GM23338 (cell line): ENCODE measurements at regions not wholly inside any gene's neighbourhood (a gene's known extent, or its start where the extent isn't known, plus 50 kb on each side); places are given as distances from the start of the nearest gene placed in this dataset.

Source experiments
- ATAC-seq: fragments of 200-7000 bp; cut with Tn5 transposase; 3 replicates; pipeline ENCODE4 v1.9.1; 2020
- DNase-seq: peaks from one replicate; pipeline ENCODE4 v3.0.0-alpha.2; 2015; ENCODE audit warnings: low spot score
- H2AFZ ChIP-seq: fragments of 200-600 bp; sonication (generic); 2 replicates; pipeline ENCODE4 v1.8.0; 2016; ENCODE audit warnings: antibody characterized with exemption, mild to moderate bottlenecking, moderate library complexity
- H3F3A ChIP-seq: fragments of 200-600 bp; sonication (generic); replicated peaks from 2 replicates; pipeline ENCODE4 v1.8.0; 2017; ENCODE audit warnings: antibody characterized with exemption, mixed run types, low read depth
- H3K27ac ChIP-seq: fragments of 200-600 bp; sonication (generic); 2 replicates; pipeline ENCODE4 v1.6.1; 2016; ENCODE audit warnings: low read depth
- H3K27me3 ChIP-seq: fragments of 200-600 bp; sonication (generic); 2 replicates; pipeline ENCODE4 v1.8.0; 2016; ENCODE audit warnings: mild to moderate bottlenecking, mixed run types, moderate library complexity; ENCODE audit not compliant: insufficient read depth
- H3K36me3 ChIP-seq: fragments of 200-600 bp; sonication (generic); 2 replicates; pipeline ENCODE4 v1.8.0; 2016; ENCODE audit warnings: mild to moderate bottlenecking; ENCODE audit not compliant: insufficient read depth
- H3K4me1 ChIP-seq: fragments of 200-600 bp; sonication (generic); 2 replicates; pipeline ENCODE4 v1.8.0; 2016; ENCODE audit warnings: mild to moderate bottlenecking, moderate library complexity; ENCODE audit not compliant: insufficient read depth
- H3K4me2 ChIP-seq: fragments of 200-600 bp; sonication (generic); 2 replicates; pipeline ENCODE4 v1.7.1; 2017; ENCODE audit warnings: mixed run types
- H3K4me3 ChIP-seq: fragments of 200-600 bp; sonication (generic); 2 replicates; pipeline ENCODE4 v1.6.1; 2016; ENCODE audit warnings: mixed run types
- H3K79me2 ChIP-seq: fragments of 200-600 bp; sonication (generic); replicated peaks from 2 replicates; pipeline ENCODE4 v1.8.0; 2017; ENCODE audit warnings: mild to moderate bottlenecking; ENCODE audit not compliant: insufficient read depth
- H3K9me2 ChIP-seq: fragments of 200-600 bp; sonication (generic); 2 replicates; pipeline ENCODE4 v1.8.0; 2017; ENCODE audit not compliant: insufficient read depth
- H4K20me1 ChIP-seq: fragments of 200-600 bp; sonication (generic); replicated peaks from 2 replicates; pipeline ENCODE4 v1.8.0; 2017; ENCODE audit warnings: mild to moderate bottlenecking; ENCODE audit not compliant: insufficient read depth
- H3K27ac Mint-ChIP-seq: 2 replicates; pipeline ENCODE4 v1.8.0; 2020; ENCODE audit warnings: inconsistent platforms, mild to moderate bottlenecking, moderate library complexity, mixed read lengths
- H3K27me3 Mint-ChIP-seq: 3 replicates; pipeline ENCODE4 v1.8.0; 2022; ENCODE audit warnings: low read depth, mild to moderate bottlenecking, moderate library complexity, mixed read lengths, inconsistent platforms; ENCODE audit not compliant: insufficient read depth, poor library complexity
- H3K36me3 Mint-ChIP-seq: 3 replicates; pipeline ENCODE4 v1.8.0; 2021; ENCODE audit warnings: low read depth, mild to moderate bottlenecking, inconsistent platforms, moderate library complexity, mixed read lengths
- H3K4me1 Mint-ChIP-seq: 3 replicates; pipeline ENCODE4 v1.8.0; 2020; ENCODE audit warnings: mild to moderate bottlenecking, inconsistent platforms, mixed read lengths
- H3K4me3 Mint-ChIP-seq: 3 replicates; pipeline ENCODE4 v1.8.0; 2021; ENCODE audit warnings: moderate library complexity, mild to moderate bottlenecking, inconsistent platforms, mixed read lengths
- H3K9me3 Mint-ChIP-seq: 3 replicates; pipeline ENCODE4 v1.8.0; 2020; ENCODE audit warnings: moderate library complexity, mild to moderate bottlenecking, inconsistent platforms, mixed read lengths
- CREB1 ChIP-seq: fragments of 250-450 bp; sonication (Bioruptor Pico); IDR thresholded peaks from 2 replicates; pipeline ENCODE4 v1.5.0; 2020; ENCODE audit warnings: low read depth, mild to moderate bottlenecking, moderate library complexity
- EZH2 ChIP-seq: fragments of 200-600 bp; sonication (generic); IDR thresholded peaks from one replicate; pipeline ENCODE4 v1.8.0; 2017; ENCODE audit warnings: antibody characterized with exemption, mild to moderate bottlenecking, low read depth; ENCODE audit not compliant: unreplicated experiment
- EZH2phosphoT487 ChIP-seq: fragments of 200-600 bp; sonication (generic); IDR thresholded peaks from one replicate; pipeline ENCODE4 v1.8.1; 2018; ENCODE audit warnings: antibody characterized with exemption; ENCODE audit not compliant: unreplicated experiment
- JUNB ChIP-seq: IDR thresholded peaks from one replicate; pipeline ENCODE4 v1.6.1; 2016; ENCODE audit warnings: antibody characterized with exemption; ENCODE audit not compliant: unreplicated experiment
- NANOG ChIP-seq: IDR thresholded peaks from 2 replicates; pipeline ENCODE4 v1.6.1; 2016; ENCODE audit warnings: antibody characterized with exemption, borderline replicate concordance
- POLR2AphosphoS5 ChIP-seq: IDR thresholded peaks from 2 replicates; pipeline ENCODE4 v1.6.1; 2016; ENCODE audit warnings: antibody characterized with exemption, low read depth
- STAT1 ChIP-seq: IDR thresholded peaks from one replicate; pipeline ENCODE4 v1.6.1; 2016; ENCODE audit warnings: antibody characterized with exemption; ENCODE audit not compliant: unreplicated experiment
- ZNF114 ChIP-seq: fragments of 250-450 bp; sonication (Bioruptor Pico); IDR thresholded peaks from 2 replicates; pipeline ENCODE4 v1.5.0; 2020; ENCODE audit warnings: mild to moderate bottlenecking, moderate library complexity
- ZNF331 ChIP-seq: fragments of 250-450 bp; sonication (Bioruptor Pico); IDR thresholded peaks from 2 replicates; pipeline ENCODE4 v1.5.0; 2020; ENCODE audit warnings: low read depth, mild to moderate bottlenecking, moderate library complexity
- TF ChIP-seq, protein P1 (sequence below): IDR thresholded peaks from 2 replicates; pipeline ENCODE4 v1.6.1; 2016; ENCODE audit warnings: antibody characterized with exemption
- TF ChIP-seq, protein P2 (sequence below), 2 experiments: fragments of 200-600 bp in 1 of 2; sonication (generic) in 1 of 2; conservative IDR thresholded peaks; 2 replicates each; pipeline versions ENCODE4 v1.5.1 to v1.6.1; 2016 to 2017; ENCODE audit warnings: antibody characterized with exemption in 2 of 2, low read depth in 2 of 2, mild to moderate bottlenecking in 2 of 2, moderate library complexity in 1 of 2
- TF ChIP-seq, protein P3 (sequence below): fragments of 250-450 bp; sonication (Bioruptor Pico); IDR thresholded peaks from 2 replicates; pipeline ENCODE4 v1.5.0; 2020; ENCODE audit warnings: mild to moderate bottlenecking, moderate library complexity
- TF ChIP-seq, protein P4 (sequence below): IDR thresholded peaks from one replicate; pipeline ENCODE4 v1.6.1; 2018; ENCODE audit warnings: antibody characterized with exemption; ENCODE audit not compliant: unreplicated experiment

DNA sequence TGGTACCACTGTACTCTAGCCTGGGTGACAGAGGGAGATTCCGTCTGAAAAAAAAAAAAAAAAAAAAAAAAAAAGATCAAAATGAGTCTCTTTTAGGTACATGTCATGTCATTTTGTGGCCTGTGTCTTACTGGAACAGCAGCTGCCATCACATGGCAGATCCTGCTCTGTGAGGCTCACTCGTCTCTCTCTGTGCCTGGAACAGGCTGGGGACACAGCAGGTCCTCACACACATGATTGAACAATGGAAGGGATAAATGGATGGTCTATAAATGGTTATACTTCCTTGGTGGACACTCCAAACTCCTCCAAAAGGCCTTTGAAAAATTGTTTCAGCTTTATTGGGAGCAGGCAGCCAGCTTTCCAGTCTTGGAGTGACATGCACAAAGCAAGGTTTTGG is 236.2 kb upstream of the COPS8 start:
- no peaks in the 10 kb centered on the region for H3K36me3 ChIP-seq
- no peaks in the 10 kb centered on the region for H4K20me1 ChIP-seq
- no peak overlapping the region for H3K4me3 Mint-ChIP-seq
- peaks cover 4% of the 10 kb centered on the region; the same call in 1 of the 2 replicates for H3K9me2 ChIP-seq
- H3F3A ChIP-seq = no peaks in the 10 kb centered on the region
- ATAC-seq = no peak
- no peaks in the 10 kb centered on the region for H3K79me2 ChIP-seq
- H3K27ac Mint-ChIP-seq = no peak overlapping the region
- H3K4me1 ChIP-seq = peaks cover 25% of the 10 kb centered on the region
- no peak overlapping the region for H3K4me2 ChIP-seq
- no peak overlapping the region for H2AFZ ChIP-seq
- H3K4me3 ChIP-seq = no peak overlapping the region
- peaks cover 40% of the 10 kb centered on the region for H3K4me1 Mint-ChIP-seq
- H3K27ac ChIP-seq = no peak overlapping the region
- no peak for DNase-seq
- no peak for TF ChIP-seq JUNB
- TF ChIP-seq NANOG = no peak
- TF ChIP-seq, protein P1, sequence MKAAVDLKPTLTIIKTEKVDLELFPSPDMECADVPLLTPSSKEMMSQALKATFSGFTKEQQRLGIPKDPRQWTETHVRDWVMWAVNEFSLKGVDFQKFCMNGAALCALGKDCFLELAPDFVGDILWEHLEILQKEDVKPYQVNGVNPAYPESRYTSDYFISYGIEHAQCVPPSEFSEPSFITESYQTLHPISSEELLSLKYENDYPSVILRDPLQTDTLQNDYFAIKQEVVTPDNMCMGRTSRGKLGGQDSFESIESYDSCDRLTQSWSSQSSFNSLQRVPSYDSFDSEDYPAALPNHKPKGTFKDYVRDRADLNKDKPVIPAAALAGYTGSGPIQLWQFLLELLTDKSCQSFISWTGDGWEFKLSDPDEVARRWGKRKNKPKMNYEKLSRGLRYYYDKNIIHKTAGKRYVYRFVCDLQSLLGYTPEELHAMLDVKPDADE = no peak
- no peak for TF ChIP-seq STAT1
- TF ChIP-seq EZH2 = no peak
- TF ChIP-seq ZNF114 (CRISPR knock-in tag) = no peak
- TF ChIP-seq, protein P2, sequence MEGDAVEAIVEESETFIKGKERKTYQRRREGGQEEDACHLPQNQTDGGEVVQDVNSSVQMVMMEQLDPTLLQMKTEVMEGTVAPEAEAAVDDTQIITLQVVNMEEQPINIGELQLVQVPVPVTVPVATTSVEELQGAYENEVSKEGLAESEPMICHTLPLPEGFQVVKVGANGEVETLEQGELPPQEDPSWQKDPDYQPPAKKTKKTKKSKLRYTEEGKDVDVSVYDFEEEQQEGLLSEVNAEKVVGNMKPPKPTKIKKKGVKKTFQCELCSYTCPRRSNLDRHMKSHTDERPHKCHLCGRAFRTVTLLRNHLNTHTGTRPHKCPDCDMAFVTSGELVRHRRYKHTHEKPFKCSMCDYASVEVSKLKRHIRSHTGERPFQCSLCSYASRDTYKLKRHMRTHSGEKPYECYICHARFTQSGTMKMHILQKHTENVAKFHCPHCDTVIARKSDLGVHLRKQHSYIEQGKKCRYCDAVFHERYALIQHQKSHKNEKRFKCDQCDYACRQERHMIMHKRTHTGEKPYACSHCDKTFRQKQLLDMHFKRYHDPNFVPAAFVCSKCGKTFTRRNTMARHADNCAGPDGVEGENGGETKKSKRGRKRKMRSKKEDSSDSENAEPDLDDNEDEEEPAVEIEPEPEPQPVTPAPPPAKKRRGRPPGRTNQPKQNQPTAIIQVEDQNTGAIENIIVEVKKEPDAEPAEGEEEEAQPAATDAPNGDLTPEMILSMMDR (conservative IDR thresholded peaks at IDR 0.05; ENCODE audit: low read depth in 2 of 2) = no peak
- TF ChIP-seq ZNF331 (CRISPR knock-in tag) = no peak
- TF ChIP-seq, protein P3, sequence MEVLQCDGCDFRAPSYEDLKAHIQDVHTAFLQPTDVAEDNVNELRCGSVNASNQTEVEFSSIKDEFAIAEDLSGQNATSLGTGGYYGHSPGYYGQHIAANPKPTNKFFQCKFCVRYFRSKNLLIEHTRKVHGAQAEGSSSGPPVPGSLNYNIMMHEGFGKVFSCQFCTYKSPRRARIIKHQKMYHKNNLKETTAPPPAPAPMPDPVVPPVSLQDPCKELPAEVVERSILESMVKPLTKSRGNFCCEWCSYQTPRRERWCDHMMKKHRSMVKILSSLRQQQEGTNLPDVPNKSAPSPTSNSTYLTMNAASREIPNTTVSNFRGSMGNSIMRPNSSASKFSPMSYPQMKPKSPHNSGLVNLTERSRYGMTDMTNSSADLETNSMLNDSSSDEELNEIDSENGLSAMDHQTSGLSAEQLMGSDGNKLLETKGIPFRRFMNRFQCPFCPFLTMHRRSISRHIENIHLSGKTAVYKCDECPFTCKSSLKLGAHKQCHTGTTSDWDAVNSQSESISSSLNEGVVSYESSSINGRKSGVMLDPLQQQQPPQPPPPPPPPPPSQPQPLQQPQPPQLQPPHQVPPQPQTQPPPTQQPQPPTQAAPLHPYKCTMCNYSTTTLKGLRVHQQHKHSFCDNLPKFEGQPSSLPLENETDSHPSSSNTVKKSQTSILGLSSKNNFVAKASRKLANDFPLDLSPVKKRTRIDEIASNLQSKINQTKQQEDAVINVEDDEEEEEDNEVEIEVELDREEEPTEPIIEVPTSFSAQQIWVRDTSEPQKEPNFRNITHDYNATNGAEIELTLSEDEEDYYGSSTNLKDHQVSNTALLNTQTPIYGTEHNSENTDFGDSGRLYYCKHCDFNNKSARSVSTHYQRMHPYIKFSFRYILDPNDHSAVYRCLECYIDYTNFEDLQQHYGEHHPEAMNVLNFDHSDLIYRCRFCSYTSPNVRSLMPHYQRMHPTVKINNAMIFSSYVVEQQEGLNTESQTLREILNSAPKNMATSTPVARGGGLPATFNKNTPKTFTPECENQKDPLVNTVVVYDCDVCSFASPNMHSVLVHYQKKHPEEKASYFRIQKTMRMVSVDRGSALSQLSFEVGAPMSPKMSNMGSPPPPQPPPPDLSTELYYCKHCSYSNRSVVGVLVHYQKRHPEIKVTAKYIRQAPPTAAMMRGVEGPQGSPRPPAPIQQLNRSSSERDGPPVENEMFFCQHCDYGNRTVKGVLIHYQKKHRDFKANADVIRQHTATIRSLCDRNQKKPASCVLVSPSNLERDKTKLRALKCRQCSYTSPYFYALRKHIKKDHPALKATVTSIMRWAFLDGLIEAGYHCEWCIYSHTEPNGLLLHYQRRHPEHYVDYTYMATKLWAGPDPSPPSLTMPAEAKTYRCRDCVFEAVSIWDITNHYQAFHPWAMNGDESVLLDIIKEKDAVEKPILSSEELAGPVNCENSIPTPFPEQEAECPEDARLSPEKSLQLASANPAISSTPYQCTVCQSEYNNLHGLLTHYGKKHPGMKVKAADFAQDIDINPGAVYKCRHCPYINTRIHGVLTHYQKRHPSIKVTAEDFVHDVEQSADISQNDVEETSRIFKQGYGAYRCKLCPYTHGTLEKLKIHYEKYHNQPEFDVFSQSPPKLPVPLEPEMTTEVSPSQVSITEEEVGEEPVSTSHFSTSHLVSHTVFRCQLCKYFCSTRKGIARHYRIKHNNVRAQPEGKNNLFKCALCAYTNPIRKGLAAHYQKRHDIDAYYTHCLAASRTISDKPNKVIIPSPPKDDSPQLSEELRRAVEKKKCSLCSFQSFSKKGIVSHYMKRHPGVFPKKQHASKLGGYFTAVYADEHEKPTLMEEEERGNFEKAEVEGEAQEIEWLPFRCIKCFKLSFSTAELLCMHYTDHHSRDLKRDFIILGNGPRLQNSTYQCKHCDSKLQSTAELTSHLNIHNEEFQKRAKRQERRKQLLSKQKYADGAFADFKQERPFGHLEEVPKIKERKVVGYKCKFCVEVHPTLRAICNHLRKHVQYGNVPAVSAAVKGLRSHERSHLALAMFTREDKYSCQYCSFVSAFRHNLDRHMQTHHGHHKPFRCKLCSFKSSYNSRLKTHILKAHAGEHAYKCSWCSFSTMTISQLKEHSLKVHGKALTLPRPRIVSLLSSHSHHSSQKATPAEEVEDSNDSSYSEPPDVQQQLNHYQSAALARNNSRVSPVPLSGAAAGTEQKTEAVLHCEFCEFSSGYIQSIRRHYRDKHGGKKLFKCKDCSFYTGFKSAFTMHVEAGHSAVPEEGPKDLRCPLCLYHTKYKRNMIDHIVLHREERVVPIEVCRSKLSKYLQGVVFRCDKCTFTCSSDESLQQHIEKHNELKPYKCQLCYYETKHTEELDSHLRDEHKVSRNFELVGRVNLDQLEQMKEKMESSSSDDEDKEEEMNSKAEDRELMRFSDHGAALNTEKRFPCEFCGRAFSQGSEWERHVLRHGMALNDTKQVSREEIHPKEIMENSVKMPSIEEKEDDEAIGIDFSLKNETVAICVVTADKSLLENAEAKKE = no peak
- TF ChIP-seq, protein P4, sequence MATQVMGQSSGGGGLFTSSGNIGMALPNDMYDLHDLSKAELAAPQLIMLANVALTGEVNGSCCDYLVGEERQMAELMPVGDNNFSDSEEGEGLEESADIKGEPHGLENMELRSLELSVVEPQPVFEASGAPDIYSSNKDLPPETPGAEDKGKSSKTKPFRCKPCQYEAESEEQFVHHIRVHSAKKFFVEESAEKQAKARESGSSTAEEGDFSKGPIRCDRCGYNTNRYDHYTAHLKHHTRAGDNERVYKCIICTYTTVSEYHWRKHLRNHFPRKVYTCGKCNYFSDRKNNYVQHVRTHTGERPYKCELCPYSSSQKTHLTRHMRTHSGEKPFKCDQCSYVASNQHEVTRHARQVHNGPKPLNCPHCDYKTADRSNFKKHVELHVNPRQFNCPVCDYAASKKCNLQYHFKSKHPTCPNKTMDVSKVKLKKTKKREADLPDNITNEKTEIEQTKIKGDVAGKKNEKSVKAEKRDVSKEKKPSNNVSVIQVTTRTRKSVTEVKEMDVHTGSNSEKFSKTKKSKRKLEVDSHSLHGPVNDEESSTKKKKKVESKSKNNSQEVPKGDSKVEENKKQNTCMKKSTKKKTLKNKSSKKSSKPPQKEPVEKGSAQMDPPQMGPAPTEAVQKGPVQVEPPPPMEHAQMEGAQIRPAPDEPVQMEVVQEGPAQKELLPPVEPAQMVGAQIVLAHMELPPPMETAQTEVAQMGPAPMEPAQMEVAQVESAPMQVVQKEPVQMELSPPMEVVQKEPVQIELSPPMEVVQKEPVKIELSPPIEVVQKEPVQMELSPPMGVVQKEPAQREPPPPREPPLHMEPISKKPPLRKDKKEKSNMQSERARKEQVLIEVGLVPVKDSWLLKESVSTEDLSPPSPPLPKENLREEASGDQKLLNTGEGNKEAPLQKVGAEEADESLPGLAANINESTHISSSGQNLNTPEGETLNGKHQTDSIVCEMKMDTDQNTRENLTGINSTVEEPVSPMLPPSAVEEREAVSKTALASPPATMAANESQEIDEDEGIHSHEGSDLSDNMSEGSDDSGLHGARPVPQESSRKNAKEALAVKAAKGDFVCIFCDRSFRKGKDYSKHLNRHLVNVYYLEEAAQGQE = no peak
- TF ChIP-seq POLR2AphosphoS5 = no peak
- TF ChIP-seq EZH2phosphoT487 = no peak
- no peak for TF ChIP-seq CREB1 (CRISPR knock-in tag)
- H3K27me3 ChIP-seq = no peaks in the 10 kb centered on the region
- peaks cover 26% of the 10 kb centered on the region for H3K27me3 Mint-ChIP-seq
- H3K36me3 Mint-ChIP-seq = peaks cover 26% of the 10 kb centered on the region
- peaks cover 30% of the 10 kb centered on the region for H3K9me3 Mint-ChIP-seq
